H1 (cell line): ENCODE measurements at regions not wholly inside any gene's neighbourhood (a gene's known extent, or its start where the extent isn't known, plus 50 kb on each side); places are given as distances from the start of the nearest gene placed in this dataset.

ENCODE experiments used
- CTCF ChIA-PET: fragments of 300-600 bp; sonication (Branson Sonifier 250); formaldehyde crosslinking; loops from one replicate; lab custom pipeline; 2021; ENCODE audit not compliant: partially characterized antibody; lab: Charles Lee
- POLR2A ChIA-PET: fragments of 300-600 bp; sonication (Branson Sonifier 250); formaldehyde crosslinking; loops from one replicate; lab custom pipeline; 2021; ENCODE audit warnings: inconsistent platforms; ENCODE audit not compliant: partially characterized antibody; lab: Charles Lee
- DNase-seq, 2 experiments: peaks; one replicate each; pipeline versions ENCODE4 v3.0.0 to v3.0.0-alpha.2; 2010 to 2022; ENCODE audit warnings: low spot score in 2 of 2, low read depth in 1 of 2, mixed read lengths in 1 of 2
- FAIRE-seq: peaks from 2 replicates; lab custom pipeline; 2011; peaks lifted over from hg19 to GRCh38; lab: Jason Lieb, UNC
- H2AFZ ChIP-seq: 2 replicates; pipeline ENCODE4 v1.8.1; 2012; ENCODE audit warnings: low read length, inconsistent platforms
- H2AK5ac ChIP-seq: 2 replicates; pipeline ENCODE4 v1.6.1; 2013; ENCODE audit warnings: low read depth, low read length
- H2BK120ac ChIP-seq: replicated peaks from 2 replicates; pipeline ENCODE3; 2013; ENCODE audit warnings: low read depth, low read length, inconsistent platforms
- H2BK12ac ChIP-seq: 2 replicates; pipeline ENCODE4 v1.6.1; 2013; ENCODE audit warnings: low read depth, low read length
- H2BK15ac ChIP-seq: 2 replicates; pipeline ENCODE4 v1.6.1; 2013; ENCODE audit warnings: low read length
- H2BK20ac ChIP-seq: 2 replicates; pipeline ENCODE4 v1.6.1; 2013; ENCODE audit warnings: low read length
- H2BK5ac ChIP-seq: 2 replicates; pipeline ENCODE4 v1.6.1; 2013; ENCODE audit warnings: low read depth, low read length
- H3K14ac ChIP-seq: 2 replicates; pipeline ENCODE4 v1.6.1; 2013; ENCODE audit warnings: inconsistent platforms; ENCODE audit not compliant: insufficient read length
- H3K18ac ChIP-seq: 2 replicates; pipeline ENCODE4 v1.6.1; 2013; ENCODE audit warnings: low read length; ENCODE audit errors: extremely low read depth
- H3K23ac ChIP-seq: 2 replicates; pipeline ENCODE4 v1.6.1; 2013; ENCODE audit warnings: inconsistent platforms; ENCODE audit not compliant: insufficient read length
- H3K23me2 ChIP-seq: 2 replicates; pipeline ENCODE4 v1.6.1; 2013; ENCODE audit warnings: low read depth, low read length
- H3K27ac ChIP-seq: 2 replicates; pipeline ENCODE4 v1.6.1; 2011; ENCODE audit warnings: low read depth, low read length, inconsistent platforms
- H3K27me3 ChIP-seq, 4 experiments: replicated peaks in 1 of 4; 1 replicate in 1 of 4; 2 replicates in 3 of 4; pipeline versions ENCODE4 v1.6.1 to v1.8.1; 2011 to 2013; ENCODE audit warnings: low read length in 3 of 4, mild to moderate bottlenecking in 3 of 4, inconsistent platforms in 2 of 4, mixed read lengths in 2 of 4, moderate library complexity in 1 of 4; ENCODE audit not compliant: control insufficient read depth in 3 of 4, insufficient read depth in 3 of 4; ENCODE audit errors: extremely low read depth in 1 of 4
- H3K36me3 ChIP-seq, 4 experiments: 2 replicates each; pipeline versions ENCODE4 v1.6.1 to v1.8.1; 2011 to 2013; ENCODE audit warnings: mild to moderate bottlenecking in 4 of 4, low read length in 3 of 4, moderate library complexity in 2 of 4, control low read depth in 1 of 4, inconsistent platforms in 1 of 4; ENCODE audit not compliant: insufficient read depth in 4 of 4, control insufficient read depth in 2 of 4
- H3K4ac ChIP-seq: replicated peaks from 2 replicates; pipeline ENCODE3; 2013; ENCODE audit warnings: low read length, low read depth, mixed read lengths, inconsistent platforms; ENCODE audit not compliant: insufficient read length
- H3K4me1 ChIP-seq, 4 experiments: replicated peaks in 1 of 4; 1 replicate in 1 of 4; 2 replicates in 3 of 4; pipeline versions ENCODE4 v1.6.1 to v1.8.1; 2011 to 2013; ENCODE audit warnings: low read length in 3 of 4, inconsistent platforms in 2 of 4, mixed read lengths in 1 of 4; ENCODE audit not compliant: insufficient read depth in 4 of 4, control insufficient read depth in 3 of 4
- H3K4me2 ChIP-seq, 2 experiments: 2 replicates each; pipeline versions ENCODE4 v1.6.1 to v1.8.1; 2011 to 2013; ENCODE audit warnings: low read depth in 2 of 2, low read length in 2 of 2, control low read depth in 1 of 2, inconsistent platforms in 1 of 2, mild to moderate bottlenecking in 1 of 2; ENCODE audit not compliant: insufficient read depth in 1 of 2
- H3K4me3 ChIP-seq, 4 experiments: fragments of 200-600, 300-600 bp in 1 of 4; sonication (generic), shearing (Covaris generic), sonication (Bioruptor Twin) in 1 of 4; 2 replicates each; pipeline versions ENCODE4 v1.5.1 to v1.8.1; 2011 to 2016; ENCODE audit warnings: low read length in 4 of 4, low read depth in 3 of 4, control low read depth in 2 of 4, inconsistent platforms in 2 of 4, mild to moderate bottlenecking in 2 of 4, mixed read lengths in 1 of 4, moderate library complexity in 1 of 4; ENCODE audit not compliant: insufficient read depth in 2 of 4; ENCODE audit errors: extremely low read depth in 1 of 4
- H3K56ac ChIP-seq: replicated peaks from 2 replicates; pipeline ENCODE3; 2013; ENCODE audit warnings: low read depth, mild to moderate bottlenecking, mixed read lengths, low read length, inconsistent platforms; ENCODE audit not compliant: insufficient read length
- H3K79me1 ChIP-seq: 2 replicates; pipeline ENCODE4 v1.6.1; 2013; ENCODE audit warnings: low read depth, low read length, control low read depth
- H3K79me2 ChIP-seq, 2 experiments: 2 replicates each; pipeline versions ENCODE4 v1.6.1 to v1.8.1; 2012 to 2013; ENCODE audit warnings: low read length in 2 of 2, mild to moderate bottlenecking in 2 of 2, inconsistent platforms in 1 of 2; ENCODE audit not compliant: insufficient read depth in 2 of 2, control insufficient read depth in 1 of 2
- H3K9ac ChIP-seq, 4 experiments: replicated peaks in 1 of 4; 1 replicate in 1 of 4; 2 replicates in 3 of 4; pipeline versions ENCODE4 v1.6.1 to v1.8.1; 2011 to 2013; ENCODE audit warnings: low read depth in 3 of 4, low read length in 3 of 4, control low read depth in 2 of 4, mild to moderate bottlenecking in 2 of 4, moderate library complexity in 2 of 4, inconsistent platforms in 1 of 4; ENCODE audit errors: extremely low read depth in 1 of 4
- H3K9me3 ChIP-seq, 2 experiments: 2 replicates each; pipeline versions ENCODE4 v1.6.1 to v1.8.1; 2012 to 2013; ENCODE audit warnings: mild to moderate bottlenecking in 2 of 2, moderate library complexity in 2 of 2, control low read depth in 1 of 2, inconsistent platforms in 1 of 2, low read depth in 1 of 2, low read length in 1 of 2, mixed read lengths in 1 of 2; ENCODE audit not compliant: insufficient read depth in 2 of 2
- H4K20me1 ChIP-seq, 2 experiments: replicated peaks in 1 of 2; 2 replicates each; pipeline versions ENCODE3 to v1.8.1; 2011 to 2013; ENCODE audit warnings: inconsistent platforms in 2 of 2, low read length in 2 of 2, mild to moderate bottlenecking in 1 of 2; ENCODE audit not compliant: insufficient read depth in 2 of 2, control insufficient read depth in 1 of 2
- H4K5ac ChIP-seq: 2 replicates; pipeline ENCODE4 v1.6.1; 2013; ENCODE audit warnings: low read length, low read depth, mixed read lengths, inconsistent platforms; ENCODE audit not compliant: insufficient read length
- H4K8ac ChIP-seq: 2 replicates; pipeline ENCODE4 v1.8.0; 2013; ENCODE audit warnings: mild to moderate bottlenecking, moderate library complexity, low read length, inconsistent platforms; ENCODE audit not compliant: insufficient read depth; ENCODE audit errors: extremely low read depth
- H4K91ac ChIP-seq: replicated peaks from 2 replicates; pipeline ENCODE3; 2013; ENCODE audit warnings: low read length, mixed read lengths, inconsistent platforms; ENCODE audit not compliant: insufficient read length
- ASH2L ChIP-seq: fragments of 200-600, 300-600 bp; sonication (generic); IDR thresholded peaks from one replicate; pipeline ENCODE4 v1.7.1; 2017; ENCODE audit warnings: low read length
- ATF2 ChIP-seq: IDR thresholded peaks from 2 replicates; pipeline ENCODE4 v1.6.1; 2012; ENCODE audit warnings: low read length, inconsistent platforms
- ATF3 ChIP-seq: IDR thresholded peaks from 2 replicates; pipeline ENCODE4 v1.6.1; 2011; ENCODE audit warnings: low read depth, mild to moderate bottlenecking, low read length; ENCODE audit not compliant: insufficient read depth
- BACH1 ChIP-seq: IDR thresholded peaks from 2 replicates; pipeline ENCODE4 v1.6.1; 2012; ENCODE audit warnings: low read length, improper control_type of control experiment
- FOSL1 ChIP-seq: IDR thresholded peaks from 2 replicates; pipeline ENCODE4 v1.6.1; 2011; ENCODE audit warnings: mild to moderate bottlenecking, low read depth, low read length, moderate library complexity; ENCODE audit not compliant: insufficient read depth
- HDAC2 ChIP-seq, 2 experiments: fragments of 300-600 bp in 1 of 2; sonication (generic) in 1 of 2; IDR thresholded peaks; 2 replicates each; pipeline ENCODE4 v1.6.1; 2011 to 2012; ENCODE audit warnings: low read depth in 2 of 2, low read length in 2 of 2, mild to moderate bottlenecking in 2 of 2, moderate library complexity in 2 of 2, borderline replicate concordance in 1 of 2, inconsistent platforms in 1 of 2
- KDM4A ChIP-seq: IDR thresholded peaks from one replicate; pipeline ENCODE4 v1.7.1; 2012; ENCODE audit warnings: low read depth, mild to moderate bottlenecking, moderate library complexity, low read length, inconsistent platforms; ENCODE audit not compliant: severe bottlenecking
- MAFK ChIP-seq: IDR thresholded peaks from 2 replicates; pipeline ENCODE4 v1.6.1; 2012; ENCODE audit warnings: low read depth, mild to moderate bottlenecking, improper control_type of control experiment, low read length
- RBBP5 ChIP-seq: IDR thresholded peaks from 2 replicates; pipeline ENCODE4 v1.7.1; 2012; ENCODE audit warnings: low read depth, mild to moderate bottlenecking, inconsistent platforms, low read length, moderate library complexity, borderline replicate concordance
- SP1 ChIP-seq: IDR thresholded peaks from 2 replicates; pipeline ENCODE4 v1.6.1; 2011; ENCODE audit warnings: low read depth, low read length
- SUZ12 ChIP-seq: fragments of 200-600 bp; sonication (generic); IDR thresholded peaks from 2 replicates; pipeline ENCODE4 v1.6.1; 2012; ENCODE audit warnings: mild to moderate bottlenecking, inconsistent platforms, low read length, moderate library complexity, mixed read lengths
- WGBS, 2 experiments: shearing (Covaris generic) in 1 of 2; methylation state at CpG; one replicate each; pipeline versions ENCODE4 v1.1.6 to v1.1.7; 2013 to 2015; ENCODE audit warnings: low lambda C conversion rate in 2 of 2, mixed read lengths in 2 of 2, inconsistent platforms in 1 of 2, low coverage in 1 of 2, missing lambda C conversion rate in 1 of 2; ENCODE audit not compliant: insufficient replicate concordance in 2 of 2, insufficient coverage in 1 of 2, insufficient read length in 1 of 2; ENCODE audit errors: extremely low coverage in 1 of 2, missing lambda C conversion rate in 1 of 2; 5-methylcytosine and 5-hydroxymethylcytosine counted together

- Histone ChIP-seq H4K5ac (no peak overlapping the region), H3K4me3 (no peak overlapping the region), H3K27me3 (no peaks in the 10 kb centered on the region; a peak in 1 of 7 replicates), H2AK5ac (no peak overlapping the region), H2BK12ac (no peak overlapping the region), H3K4me1 (no peaks in the 10 kb centered on the region), H3K23ac (no peak overlapping the region), H2AFZ (no peak overlapping the region), H3K18ac (no peak overlapping the region), H2BK20ac (no peak overlapping the region), H3K79me1 (no peaks in the 10 kb centered on the region), H2BK120ac (no peak overlapping the region), H2BK15ac (no peak overlapping the region), H3K36me3 (no peaks in the 10 kb centered on the region), H2BK5ac (no peak overlapping the region), H3K9ac (no peak overlapping the region), H3K9me3 (no peaks in the 10 kb centered on the region), H3K14ac (no peak overlapping the region), H3K23me2 (no peaks in the 10 kb centered on the region), H3K4ac (no peak overlapping the region), H4K20me1 (no peaks in the 10 kb centered on the region), H3K56ac (no peak overlapping the region), H3K4me2 (no peak overlapping the region), H3K27ac (no peak overlapping the region), H4K91ac (no peak overlapping the region), H4K8ac (no peak overlapping the region), H3K79me2 (no peaks in the 10 kb centered on the region)
- ChIA-PET CTCF (interaction anchor here (0.7 to 1.6 kb wide), 3 partner anchors 20 to 292 kb away, joined by 3 read pairs; no protein-coding TSS in a partner anchor), POLR2A (no interaction called here)
- TF ChIP-seq ATF2 (no peak), MAFK (no peak), HDAC2 (IDR thresholded peaks at IDR 0.05; ENCODE audit: borderline replicate concordance in 1 of 2, low read depth in 2 of 2, low read length in 2 of 2) (no peak), RBBP5 (no peak), KDM4A (no peak), SUZ12 (no peak), FOSL1 (no peak), ATF3 (no peak), ASH2L (no peak), BACH1 (no peak), SP1 (no peak)
- WGBS, 2 experiments: 90% methylated on average over 6 of the region's 6 CpGs; no CpG with 5 or more reads in 1 of the 2 experiments
- DNase-seq (no peak), FAIRE-seq (no peak)
Measured at GRCh38 chr10:44571701-44572100, 186.8 kb upstream of the CXCL12 start.
